ENCODE measurements at regions not wholly inside any gene's neighbourhood (a gene's known extent, or its start where the extent isn't known, plus 50 kb on each side); places are given as distances from the start of the nearest gene placed in this dataset.

DNA sequence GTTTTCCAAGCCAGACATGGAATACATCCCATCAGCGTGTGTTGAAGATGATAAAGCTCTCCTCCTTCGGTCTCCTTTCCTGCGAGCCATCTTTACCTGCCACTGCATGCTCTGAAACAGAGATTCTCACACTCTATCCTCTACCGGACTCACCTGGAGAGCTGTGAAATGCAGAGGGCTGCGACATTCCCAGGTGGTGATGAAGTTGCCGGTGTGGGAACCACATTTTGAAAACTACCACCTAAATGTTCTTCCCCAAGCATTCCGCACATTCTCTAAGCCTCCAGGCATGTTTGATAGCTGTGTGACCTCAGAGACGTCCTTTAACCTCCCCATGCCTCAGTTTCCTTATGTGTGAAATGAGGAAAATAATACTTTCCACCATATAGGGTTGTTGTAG lies 226.2 kb upstream of the RAB6C start:
- no peak overlapping the region for H3K4me3 ChIP-seq (ENCODE audit: control insufficient read depth, low read depth, low read length)
- no peak for DNase-seq (ENCODE audit: low read depth)
- TF ChIP-seq, protein P1, sequence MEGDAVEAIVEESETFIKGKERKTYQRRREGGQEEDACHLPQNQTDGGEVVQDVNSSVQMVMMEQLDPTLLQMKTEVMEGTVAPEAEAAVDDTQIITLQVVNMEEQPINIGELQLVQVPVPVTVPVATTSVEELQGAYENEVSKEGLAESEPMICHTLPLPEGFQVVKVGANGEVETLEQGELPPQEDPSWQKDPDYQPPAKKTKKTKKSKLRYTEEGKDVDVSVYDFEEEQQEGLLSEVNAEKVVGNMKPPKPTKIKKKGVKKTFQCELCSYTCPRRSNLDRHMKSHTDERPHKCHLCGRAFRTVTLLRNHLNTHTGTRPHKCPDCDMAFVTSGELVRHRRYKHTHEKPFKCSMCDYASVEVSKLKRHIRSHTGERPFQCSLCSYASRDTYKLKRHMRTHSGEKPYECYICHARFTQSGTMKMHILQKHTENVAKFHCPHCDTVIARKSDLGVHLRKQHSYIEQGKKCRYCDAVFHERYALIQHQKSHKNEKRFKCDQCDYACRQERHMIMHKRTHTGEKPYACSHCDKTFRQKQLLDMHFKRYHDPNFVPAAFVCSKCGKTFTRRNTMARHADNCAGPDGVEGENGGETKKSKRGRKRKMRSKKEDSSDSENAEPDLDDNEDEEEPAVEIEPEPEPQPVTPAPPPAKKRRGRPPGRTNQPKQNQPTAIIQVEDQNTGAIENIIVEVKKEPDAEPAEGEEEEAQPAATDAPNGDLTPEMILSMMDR (IDR thresholded peaks at IDR 0.05; ENCODE audit: control insufficient read depth, insufficient read depth, low read depth, low read length, missing control alignments) = no peak

DNA sequence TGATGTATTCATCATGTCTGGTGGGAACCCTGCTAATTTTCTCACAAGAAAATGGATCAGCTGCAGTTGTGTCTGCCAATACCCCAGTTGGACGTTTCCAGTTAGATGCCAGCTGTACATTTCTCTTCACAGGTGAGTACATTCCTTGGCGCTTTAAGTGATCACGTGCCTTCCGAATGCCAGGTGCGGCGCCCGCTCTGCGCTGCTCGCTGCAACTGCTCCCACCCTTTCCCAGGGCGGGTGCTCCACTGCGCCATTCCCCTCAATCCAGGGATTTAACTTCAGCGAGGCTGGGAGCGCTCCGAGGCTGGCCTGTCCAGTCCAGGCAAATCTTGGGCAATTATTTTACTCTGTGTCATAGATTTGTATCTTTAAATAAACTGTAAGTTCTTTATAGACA lies 225.0 kb upstream of the RAB6C start:
- TF ChIP-seq, protein P1 (IDR thresholded peaks at IDR 0.05; ENCODE audit: control insufficient read depth, insufficient read depth, low read depth, low read length, missing control alignments) = no peak
- DNase-seq (ENCODE audit: low read depth) = no peak
- H3K4me3 ChIP-seq (ENCODE audit: control insufficient read depth, low read depth, low read length) = no peak overlapping the region

DNA sequence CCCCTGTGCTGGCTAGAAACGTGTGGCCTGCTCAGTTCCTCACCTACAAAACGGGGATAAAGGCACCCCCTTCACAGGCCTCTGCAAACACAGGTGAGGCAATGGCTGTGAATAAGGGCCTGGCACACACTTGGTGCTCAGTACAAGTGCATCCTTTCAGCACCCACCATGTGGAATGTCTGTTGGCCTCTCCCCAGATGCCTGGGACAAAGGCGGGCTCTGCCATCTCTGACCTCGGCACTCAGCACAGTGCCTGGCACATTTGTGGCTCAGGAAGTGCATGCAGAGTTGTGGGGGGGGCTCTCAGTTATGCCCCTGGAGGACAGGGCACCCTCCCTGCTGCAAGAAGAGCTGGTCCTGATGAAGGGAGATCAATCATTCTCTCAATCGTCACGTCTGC lies 224.6 kb upstream of the RAB6C start:
- DNase-seq (ENCODE audit: low read depth) = no peak
- no peak overlapping the region for H3K4me3 ChIP-seq (ENCODE audit: control insufficient read depth, low read depth, low read length)
- TF ChIP-seq, protein P1 (IDR thresholded peaks at IDR 0.05; ENCODE audit: control insufficient read depth, insufficient read depth, low read depth, low read length, missing control alignments) = no peak

DNA sequence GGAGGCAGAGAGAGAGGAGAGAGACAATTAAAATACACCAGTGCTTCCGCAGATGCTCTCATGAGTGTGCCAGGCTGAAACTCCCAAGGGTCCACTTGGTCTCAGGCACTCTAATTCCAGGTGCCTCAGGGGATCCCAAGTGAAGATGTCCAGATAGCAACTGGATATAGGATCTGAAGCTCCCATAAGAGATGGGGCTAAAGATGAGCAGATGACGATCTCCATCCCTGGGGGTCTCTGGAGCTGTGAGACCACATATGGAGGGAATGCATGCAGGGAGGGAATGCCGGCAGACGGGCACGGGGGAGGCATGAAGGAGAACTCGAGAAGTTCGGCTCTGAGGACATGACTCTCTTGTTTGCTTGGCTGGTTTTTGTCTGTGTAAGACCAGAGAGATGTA lies 223.7 kb upstream of the RAB6C start:
- DNase-seq (ENCODE audit: low read depth) = no peak
- no peak overlapping the region for H3K4me3 ChIP-seq (ENCODE audit: control insufficient read depth, low read depth, low read length)
- TF ChIP-seq, protein P1 (IDR thresholded peaks at IDR 0.05; ENCODE audit: control insufficient read depth, insufficient read depth, low read depth, low read length, missing control alignments) = no peak

DNA sequence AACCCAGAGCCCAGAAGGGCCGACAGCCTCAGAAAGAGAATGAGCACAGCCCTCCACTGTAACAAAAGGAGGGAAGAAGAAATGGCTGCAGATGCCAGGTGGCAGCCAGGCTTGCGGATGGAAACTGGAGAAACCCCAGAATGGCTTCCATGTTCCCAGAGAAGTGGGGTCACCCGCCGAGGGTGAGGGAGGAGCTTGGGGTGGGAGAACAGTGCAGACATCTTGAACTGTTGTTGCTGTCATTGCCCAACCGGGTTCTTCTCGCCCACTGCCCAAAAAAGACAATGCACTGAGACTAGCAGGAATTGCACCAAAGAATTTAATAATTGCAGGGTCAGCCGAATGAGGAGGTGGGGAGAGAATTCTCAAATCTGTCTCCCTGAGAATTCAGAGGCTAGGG lies 223.2 kb upstream of the RAB6C start:
- H3K4me3 ChIP-seq (ENCODE audit: control insufficient read depth, low read depth, low read length) = no peak overlapping the region
- DNase-seq (ENCODE audit: low read depth) = no peak
- TF ChIP-seq, protein P1 (IDR thresholded peaks at IDR 0.05; ENCODE audit: control insufficient read depth, insufficient read depth, low read depth, low read length, missing control alignments) = no peak

DNA sequence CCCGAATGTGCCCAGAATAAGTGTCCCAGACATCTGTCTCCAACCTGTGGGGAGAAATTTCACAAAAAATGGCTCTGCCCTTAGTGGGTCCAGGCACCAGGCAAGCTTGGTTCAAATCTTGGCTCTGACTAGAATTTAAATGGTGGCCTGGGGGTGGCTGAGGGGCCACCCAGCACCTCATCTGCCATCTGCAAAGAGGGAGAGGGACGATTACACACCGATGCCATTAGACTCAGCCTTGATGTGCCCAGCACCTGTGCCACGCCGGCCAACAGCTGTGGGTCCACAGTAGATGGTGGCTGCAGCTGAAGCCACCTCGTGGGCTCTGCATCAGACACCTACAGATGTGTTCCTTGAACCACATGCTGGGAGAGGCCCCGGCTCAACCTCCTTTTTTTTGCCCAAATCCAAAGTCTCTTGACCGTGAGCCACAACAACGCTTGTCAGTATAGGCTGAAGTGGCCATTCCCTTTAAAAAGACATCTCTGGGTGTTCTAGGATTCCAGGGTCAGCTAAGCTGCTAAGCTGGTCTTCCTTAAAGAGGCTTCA lies 222.0 kb upstream of the RAB6C start:
- no peak for DNase-seq (ENCODE audit: low read depth)
- no peak overlapping the region for H3K4me3 ChIP-seq (ENCODE audit: control insufficient read depth, low read depth, low read length)
- TF ChIP-seq, protein P1 (IDR thresholded peaks at IDR 0.05; ENCODE audit: control insufficient read depth, insufficient read depth, low read depth, low read length, missing control alignments) = no peak
